Activated CD4-positive, alpha-beta T cell treated with anti-CD3 and anti-CD28 coated beads for 24 hours (primary cell): ENCODE measurements at regions not wholly inside any gene's neighbourhood (a gene's known extent, or its start where the extent isn't known, plus 50 kb on each side); places are given as distances from the start of the nearest gene placed in this dataset.
"Not testable (repeated sequence)": the region's sequence is repeated elsewhere in the genome, so short reads cannot be mapped to it uniquely, and the experiment has no call there.

Experiments used
- DNase-seq, 2 donors: peaks; one replicate each; pipeline ENCODE4 v3.0.0-alpha.2; 2020; ENCODE audit warnings: low read depth in 2 of 2

DNA sequence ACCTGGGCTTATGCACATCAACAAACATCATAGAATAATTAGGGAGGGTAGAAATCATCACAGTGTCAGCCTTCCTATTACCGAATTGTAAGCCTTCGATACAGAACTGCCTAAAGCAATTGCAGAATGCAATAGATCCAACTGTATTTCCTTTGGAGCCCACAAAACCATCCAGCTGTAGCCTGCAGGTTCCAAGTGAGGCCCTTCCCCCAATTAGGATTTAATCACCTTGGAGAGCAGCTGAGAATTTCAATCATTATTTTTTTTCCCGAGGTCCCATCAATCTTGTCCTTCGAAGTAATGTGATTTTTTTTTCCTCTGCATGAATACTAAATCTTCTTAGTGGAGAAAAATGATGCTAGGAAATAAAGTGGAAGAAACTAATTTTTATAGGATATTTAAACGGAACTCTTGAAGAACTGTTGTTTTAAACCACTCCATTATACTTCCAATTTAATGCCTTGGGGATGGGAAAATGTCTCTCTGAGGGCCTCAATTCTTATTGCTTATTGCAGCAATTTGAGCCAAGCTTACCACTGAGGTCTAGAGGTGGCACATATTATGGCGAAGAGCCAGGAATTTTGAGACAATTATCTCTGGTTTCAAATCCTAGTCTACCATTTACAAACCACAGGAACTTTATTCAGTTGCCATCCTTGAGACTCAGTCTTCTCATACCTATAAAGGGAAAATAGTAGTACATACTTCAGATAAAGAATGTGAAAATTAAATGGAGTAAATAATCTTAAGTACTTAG, 953.4 kb upstream of the IGFBP7 start:
- DNase-seq, result no peak

DNA sequence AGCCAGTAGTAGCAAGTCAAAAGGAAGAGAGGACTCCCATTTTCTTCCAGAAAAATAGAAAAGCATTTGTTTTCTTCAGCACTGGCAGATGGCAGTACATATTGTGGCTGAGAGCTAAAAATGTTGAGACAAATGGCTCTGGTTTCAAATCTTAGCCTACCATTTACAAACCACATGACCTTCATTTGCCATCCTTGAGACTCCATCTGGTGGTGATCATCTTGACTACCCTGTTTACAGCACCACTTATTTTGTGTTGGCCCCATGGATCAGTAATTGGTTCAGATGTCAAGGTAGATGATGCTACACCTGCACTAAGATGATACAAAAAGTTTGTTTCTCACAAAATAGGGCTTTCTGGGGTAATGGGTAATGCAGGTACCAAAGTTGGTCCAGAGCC, 951.8 kb upstream of the IGFBP7 start:
- no peak for DNase-seq

DNA sequence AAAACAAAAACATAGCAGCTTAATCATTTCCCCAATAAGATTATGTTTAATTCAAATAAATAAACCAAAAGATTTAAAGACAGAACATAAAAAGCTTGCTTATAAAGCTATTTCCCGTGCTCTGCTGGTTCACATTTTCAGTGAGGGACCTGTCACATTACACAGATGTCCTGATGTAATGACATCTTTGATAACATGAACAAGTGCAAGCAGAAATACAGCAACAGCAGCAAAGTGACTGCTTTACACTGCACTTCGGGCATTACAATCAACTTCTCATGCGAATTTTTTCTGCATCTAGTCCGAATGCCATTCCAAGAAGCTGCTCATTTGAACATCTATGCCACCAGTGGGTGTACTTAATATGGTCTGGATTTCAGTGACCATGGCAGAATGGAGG, 940.3 kb upstream of the IGFBP7 start:
- no peak for DNase-seq

DNA sequence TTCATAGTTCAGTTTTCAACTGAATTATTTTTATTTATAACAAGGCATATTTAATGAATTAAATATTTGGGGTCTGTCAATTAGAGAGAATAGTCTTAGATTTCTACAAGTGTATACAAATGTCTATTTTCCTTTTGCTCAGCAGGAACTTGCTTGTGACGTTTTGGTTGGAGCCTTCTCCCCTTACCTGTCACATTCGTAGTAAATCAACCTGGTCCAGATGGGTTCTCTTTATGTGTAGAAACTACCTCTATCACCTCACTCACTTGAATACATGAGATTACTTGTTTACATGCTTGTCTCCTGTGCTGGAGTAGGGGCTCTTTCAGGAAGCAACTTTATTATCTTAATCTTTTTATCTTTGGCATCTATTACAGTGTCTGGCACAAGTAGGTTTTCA, 938.3 kb upstream of the IGFBP7 start:
- DNase-seq, result no peak

GRCh38 chr4:58042176-58042575, 932.0 kb upstream of the IGFBP7 start:
- no peak for DNase-seq

- no peak for DNase-seq
Observed at GRCh38 chr4:57993944-57994343, 883.8 kb upstream of the IGFBP7 start.

- DNase-seq, result no peak
Observed at GRCh38 chr4:57989430-57989829, 879.2 kb upstream of the IGFBP7 start.

DNA sequence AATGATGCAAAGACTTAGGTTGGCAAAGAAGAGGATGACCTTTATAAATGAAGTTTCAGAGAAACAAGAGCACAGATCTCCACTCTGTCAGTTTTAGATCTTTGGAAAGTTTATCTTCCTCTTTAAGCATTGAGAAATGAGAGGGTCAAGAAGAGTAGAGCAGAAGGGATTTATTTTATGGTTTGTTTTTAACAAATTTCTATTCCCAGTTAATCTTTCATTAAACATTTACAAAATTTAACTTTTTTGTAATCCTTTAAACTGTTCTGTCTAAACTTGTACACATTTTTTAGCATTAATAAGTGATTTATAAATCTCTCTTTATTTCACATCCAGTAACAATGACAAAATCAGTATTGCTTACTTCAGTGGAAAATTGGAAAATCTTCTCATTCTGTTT, 875.0 kb upstream of the IGFBP7 start:
- no peak for DNase-seq

DNA sequence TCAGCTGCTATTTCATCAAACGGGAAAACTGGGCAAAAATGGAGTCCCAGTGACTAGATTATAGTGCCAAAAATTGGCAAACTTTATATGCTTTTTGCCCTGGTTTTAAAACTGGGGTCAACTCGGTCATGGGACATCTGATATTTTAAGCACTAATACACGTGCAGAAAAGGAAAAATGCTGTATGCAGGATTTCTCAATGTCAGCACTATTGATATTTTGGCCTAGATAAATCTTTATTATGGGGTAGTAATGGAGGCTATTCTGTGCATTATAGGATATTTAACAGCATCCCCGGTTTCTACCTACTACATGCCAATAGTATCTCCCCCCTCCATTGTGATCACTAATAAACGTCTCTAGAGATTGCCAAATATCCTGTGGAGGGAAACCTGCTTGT, 870.9 kb upstream of the IGFBP7 start:
- DNase-seq, result no peak

- no peak for DNase-seq
Observed at GRCh38 chr4:57974821-57975220, 864.6 kb upstream of the IGFBP7 start.

GRCh38 chr4:57973819-57974218, 863.6 kb upstream of the IGFBP7 start:
- DNase-seq, result no peak

GRCh38 chr4:57971261-57971660, 861.1 kb upstream of the IGFBP7 start:
- DNase-seq, result no peak

GRCh38 chr4:57966987-57967760, 857.0 kb upstream of the IGFBP7 start:
- no peak for DNase-seq

GRCh38 chr4:57965431-57965830, 855.2 kb upstream of the IGFBP7 start:
- not testable (repeated sequence) for DNase-seq

DNA sequence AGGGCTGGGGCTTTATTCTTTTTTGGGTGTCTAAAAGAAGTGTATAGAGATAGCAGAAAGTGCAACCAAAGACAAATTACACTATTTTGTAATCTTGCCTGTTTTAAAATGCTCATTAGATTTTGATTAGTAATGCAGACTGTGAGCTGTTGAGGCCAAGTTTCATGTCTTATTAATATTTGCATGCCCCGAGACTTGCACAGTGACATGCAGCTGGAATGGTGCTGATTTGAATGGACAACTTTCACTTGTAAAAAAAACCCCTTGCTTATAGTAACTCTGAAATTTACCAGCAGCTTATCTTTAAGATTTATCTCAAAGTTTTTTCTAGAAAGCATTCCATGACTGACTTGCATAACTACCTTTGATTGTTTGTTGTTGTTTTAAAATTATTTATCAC, 835.1 kb upstream of the IGFBP7 start:
- DNase-seq, result no peak

- no peak for DNase-seq
Observed at GRCh38 chr4:57943682-57944081, 833.5 kb upstream of the IGFBP7 start.

GRCh38 chr4:57937326-57937725, 827.1 kb upstream of the IGFBP7 start:
- DNase-seq, result not testable (repeated sequence)

DNA sequence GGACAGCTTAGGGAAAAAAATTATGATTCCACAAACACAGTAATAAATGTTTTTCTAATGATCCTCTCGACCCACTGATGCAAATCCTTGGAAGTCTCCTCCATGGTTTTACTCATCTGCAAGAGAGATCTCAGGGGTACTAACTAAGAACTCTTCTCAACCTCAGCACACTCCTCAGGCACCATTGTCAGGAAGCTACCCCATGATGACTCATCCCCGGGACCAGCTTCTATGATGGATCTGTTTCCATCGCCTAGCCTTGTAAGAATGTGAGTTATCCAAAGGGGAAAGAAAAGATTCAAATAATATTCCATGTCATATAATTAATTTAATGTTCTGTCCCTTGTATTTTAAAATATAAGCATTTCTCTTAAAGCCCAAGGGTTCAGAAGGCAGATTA, 816.1 kb upstream of the IGFBP7 start:
- DNase-seq, result no peak

GRCh38 chr4:57924951-57925350, 814.8 kb upstream of the IGFBP7 start:
- no peak for DNase-seq

DNA sequence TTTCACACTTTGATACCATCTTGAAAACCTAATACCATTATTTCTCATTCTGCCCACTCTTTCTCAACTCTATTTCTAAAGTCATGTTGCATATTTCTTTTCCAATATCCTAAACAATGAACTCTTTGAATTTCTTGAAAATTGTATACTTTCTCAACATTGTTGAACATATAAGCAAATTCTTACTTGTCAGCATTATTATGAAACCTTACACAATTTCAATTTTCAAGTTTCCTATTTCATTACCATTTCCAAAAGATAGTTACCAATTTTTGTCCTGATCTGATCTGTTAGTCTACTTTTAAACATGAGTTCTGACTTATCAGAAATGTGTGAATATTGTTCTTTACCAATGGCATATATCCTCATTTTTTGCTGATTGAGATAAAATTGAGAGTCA, 806.3 kb upstream of the IGFBP7 start:
- DNase-seq, result no peak

GRCh38 chr4:57911203-57911602, 801.0 kb upstream of the IGFBP7 start:
- no peak for DNase-seq

DNA sequence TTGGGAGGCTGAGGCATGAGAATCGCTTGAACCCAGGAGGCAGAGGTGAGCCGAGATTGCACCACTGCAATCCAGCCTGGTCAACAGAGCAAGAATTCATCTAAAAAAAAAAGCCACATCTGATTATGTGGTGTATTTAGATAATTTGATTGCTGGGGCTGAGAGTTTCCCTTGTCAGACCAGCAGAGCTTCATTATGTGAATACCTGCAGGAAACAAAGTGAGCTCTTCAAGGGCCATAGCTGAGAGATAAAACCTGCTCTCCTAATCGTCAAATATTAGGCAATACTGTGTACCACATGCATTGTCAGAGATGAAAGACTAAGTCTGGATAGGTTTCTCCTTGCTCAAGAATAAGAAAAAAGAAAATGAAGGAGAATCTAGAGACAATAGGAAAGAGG, 800.0 kb upstream of the IGFBP7 start:
- DNase-seq, result no peak

DNA sequence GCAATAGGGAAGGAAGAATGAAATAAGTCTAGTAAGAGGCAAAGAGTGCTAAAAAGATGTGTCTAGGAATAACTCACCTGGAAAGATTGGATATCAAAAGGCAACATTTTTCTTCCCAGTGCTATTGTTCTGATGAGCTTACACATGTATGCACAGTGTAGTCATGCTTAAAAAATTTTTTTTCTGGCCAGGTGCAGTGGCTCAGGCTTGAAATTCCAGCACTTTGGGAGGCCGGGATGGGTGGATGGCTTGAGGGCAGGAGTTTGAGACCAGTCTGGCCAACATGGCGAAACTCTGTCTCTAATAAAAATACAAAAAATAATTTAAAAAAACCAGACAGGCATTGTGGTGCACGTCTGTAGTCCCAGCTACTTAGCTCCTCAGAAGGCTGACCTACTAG, 795.8 kb upstream of the IGFBP7 start:
- no peak for DNase-seq
